MM.1S (cell line): ENCODE measurements at regions not wholly inside any gene's neighbourhood (a gene's known extent, or its start where the extent isn't known, plus 50 kb on each side); places are given as distances from the start of the nearest gene placed in this dataset.

Experiments used
- DNase-seq: peaks from one replicate; pipeline ENCODE4 v3.0.0-alpha.2; 2015
- H2AFZ ChIP-seq: fragments of 300-600 bp; sonication (generic); 2 replicates; pipeline ENCODE4 v1.6.0; 2016; ENCODE audit warnings: antibody characterized with exemption, low read length
- H3F3A ChIP-seq: fragments of 300-600 bp; sonication (generic); 2 replicates; pipeline ENCODE4 v1.6.1; 2016; ENCODE audit warnings: mild to moderate bottlenecking, antibody characterized with exemption, low read length, moderate library complexity, mixed read lengths; ENCODE audit not compliant: insufficient read depth
- H3K27ac ChIP-seq: fragments of 300-600 bp; sonication (generic); 2 replicates; pipeline ENCODE4 v1.5.1; 2016; ENCODE audit warnings: mild to moderate bottlenecking, low read length
- H3K27me3 ChIP-seq: fragments of 300-600 bp; sonication (generic); replicated peaks from 2 replicates; pipeline ENCODE4 v1.6.0; 2016; ENCODE audit warnings: low read length; ENCODE audit not compliant: insufficient read depth
- H3K36me3 ChIP-seq: fragments of 300-600 bp; sonication (generic); replicated peaks from 2 replicates; pipeline ENCODE4 v1.6.1; 2016; ENCODE audit warnings: mild to moderate bottlenecking, low read length, mixed read lengths; ENCODE audit not compliant: insufficient read depth
- H3K4me1 ChIP-seq: fragments of 300-600 bp; sonication (generic); 2 replicates; pipeline ENCODE4 v1.6.1; 2016; ENCODE audit warnings: low read length, mixed read lengths
- H3K4me2 ChIP-seq: fragments of 300-600 bp; sonication (generic); 2 replicates; pipeline ENCODE4 v1.6.0; 2016; ENCODE audit warnings: low read depth, low read length
- H3K4me3 ChIP-seq: fragments of 300-600 bp; sonication (generic); 2 replicates; pipeline ENCODE4 v1.5.1; 2016; ENCODE audit warnings: low read length, mixed read lengths
- H3K79me2 ChIP-seq: fragments of 300-600 bp; sonication (generic); 2 replicates; pipeline ENCODE4 v1.6.1; 2016; ENCODE audit warnings: mixed run types, low read length, mixed read lengths
- H3K9ac ChIP-seq: fragments of 300-600 bp; sonication (generic); 2 replicates; pipeline ENCODE4 v1.6.1; 2016; ENCODE audit warnings: low read length, mixed read lengths
- H3K9me2 ChIP-seq: fragments of 300-600 bp; sonication (generic); replicated peaks from 2 replicates; pipeline ENCODE4 v1.6.1; 2016; ENCODE audit warnings: mild to moderate bottlenecking, low read length, mixed read lengths; ENCODE audit not compliant: insufficient read depth
- H3K9me3 ChIP-seq: fragments of 300-600 bp; sonication (generic); replicated peaks from 2 replicates; pipeline ENCODE4 v1.6.1; 2016; ENCODE audit warnings: mild to moderate bottlenecking, low read length, mixed read lengths; ENCODE audit not compliant: insufficient read depth
- H4K20me1 ChIP-seq: fragments of 300-600 bp; sonication (generic); 2 replicates; pipeline ENCODE4 v1.6.1; 2016; ENCODE audit warnings: mild to moderate bottlenecking, low read length, moderate library complexity, mixed read lengths; ENCODE audit not compliant: insufficient read depth
- CTCF ChIP-seq: fragments of 300-600 bp; sonication (generic); IDR thresholded peaks from 2 replicates; pipeline ENCODE4 v1.5.1; 2016; ENCODE audit warnings: antibody characterized with exemption, low read length, mixed read lengths
- EZH2 ChIP-seq: fragments of 300-600 bp; sonication (generic); optimal IDR thresholded peaks from 2 replicates; pipeline ENCODE3; 2017; ENCODE audit warnings: low read depth, mild to moderate bottlenecking, antibody characterized with exemption, low read length, mixed read lengths
- EZH2phosphoT487 ChIP-seq: fragments of 300-600 bp; sonication (generic); IDR thresholded peaks from 2 replicates; pipeline ENCODE4 v1.6.1; 2018; ENCODE audit warnings: antibody characterized with exemption, low read length

GRCh38 chr2:145820651-145821050 is 1300.7 kb upstream of the ZEB2 start:
- H3K4me2 ChIP-seq: no peak overlapping the region
- H3K27me3 ChIP-seq: no peaks in the 10 kb centered on the region
- TF ChIP-seq EZH2 (no peak), EZH2phosphoT487 (no peak), CTCF (no peak)
- H3K4me1 ChIP-seq: no peaks in the 10 kb centered on the region
- H2AFZ ChIP-seq: no peak overlapping the region
- no peaks in the 10 kb centered on the region for H3K9me3 ChIP-seq
- H3K9me2 ChIP-seq: no peaks in the 10 kb centered on the region
- no peaks in the 10 kb centered on the region for H3F3A ChIP-seq
- no peak overlapping the region for H3K4me3 ChIP-seq
- DNase-seq: no peak
- no peaks in the 10 kb centered on the region for H3K79me2 ChIP-seq
- no peaks in the 10 kb centered on the region for H4K20me1 ChIP-seq
- H3K27ac ChIP-seq: no peak overlapping the region
- H3K36me3 ChIP-seq: no peaks in the 10 kb centered on the region
- no peak overlapping the region for H3K9ac ChIP-seq

GRCh38 chr2:145818890-145819504 is 1299.1 kb upstream of the ZEB2 start:
- Histone ChIP-seq H4K20me1 (no peaks in the 10 kb centered on the region), H3K4me1 (no peaks in the 10 kb centered on the region), H3K4me2 (no peak overlapping the region), H3K79me2 (no peaks in the 10 kb centered on the region), H3K27me3 (no peaks in the 10 kb centered on the region), H3K27ac (no peak overlapping the region), H3F3A (no peaks in the 10 kb centered on the region), H3K9me3 (no peaks in the 10 kb centered on the region), H2AFZ (no peak overlapping the region), H3K9me2 (no peaks in the 10 kb centered on the region), H3K4me3 (no peak overlapping the region), H3K9ac (no peak overlapping the region), H3K36me3 (no peaks in the 10 kb centered on the region)
- no peak for DNase-seq
- no peak for TF ChIP-seq EZH2
- no peak for TF ChIP-seq CTCF
- no peak for TF ChIP-seq EZH2phosphoT487

GRCh38 chr2:145815933-145816332 is 1296.0 kb upstream of the ZEB2 start:
- no peaks in the 10 kb centered on the region for H4K20me1 ChIP-seq
- H3K27me3 ChIP-seq: no peaks in the 10 kb centered on the region
- H3K9me2 ChIP-seq: no peaks in the 10 kb centered on the region
- no peak overlapping the region for H2AFZ ChIP-seq
- H3F3A ChIP-seq: no peaks in the 10 kb centered on the region
- H3K9ac ChIP-seq: no peak overlapping the region
- H3K4me2 ChIP-seq: no peak overlapping the region
- no peaks in the 10 kb centered on the region for H3K36me3 ChIP-seq
- H3K4me1 ChIP-seq: no peaks in the 10 kb centered on the region
- no peak overlapping the region for H3K4me3 ChIP-seq
- TF ChIP-seq EZH2phosphoT487 (no peak), EZH2 (no peak), CTCF (no peak)
- no peaks in the 10 kb centered on the region for H3K79me2 ChIP-seq
- DNase-seq: no peak
- no peak overlapping the region for H3K27ac ChIP-seq
- H3K9me3 ChIP-seq: no peaks in the 10 kb centered on the region
